GM19397 (cell line): ENCODE measurements at regions not wholly inside any gene's neighbourhood (a gene's known extent, or its start where the extent isn't known, plus 50 kb on each side); places are given as distances from the start of the nearest gene placed in this dataset.

ENCODE experiments used
- ATAC-seq: cut with Tn5 transposase; IDR thresholded peaks from one replicate; pipeline ENCODE4 v1.9.1; 2021; ENCODE audit warnings: mild to moderate bottlenecking, moderate library complexity; ENCODE audit not compliant: unreplicated experiment

DNA sequence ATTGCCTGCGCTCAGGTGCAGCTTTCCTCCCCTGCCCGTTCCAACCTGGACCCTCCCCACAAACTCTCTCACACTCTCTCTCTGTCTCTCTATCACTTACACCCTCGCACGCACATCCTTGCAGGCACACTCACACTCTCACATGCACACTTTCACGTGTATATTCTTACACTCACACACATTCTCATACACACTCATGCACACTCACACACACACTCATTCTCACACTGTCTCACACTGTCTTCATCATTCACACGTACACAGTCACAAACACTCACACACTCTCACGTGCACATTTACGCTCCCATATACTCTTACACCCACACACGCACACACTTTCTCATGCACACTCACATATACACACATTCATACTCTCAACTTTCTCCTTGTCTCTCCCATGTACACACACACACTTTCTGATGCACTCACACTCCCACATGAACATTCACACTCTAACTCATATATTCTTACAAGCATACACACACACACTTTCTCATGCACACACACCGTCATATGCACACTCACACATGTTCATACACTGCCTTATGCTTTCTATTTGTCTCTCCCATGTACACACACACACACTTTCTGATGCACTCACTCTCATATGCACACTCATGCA lies 229.3 kb downstream of the SNX18 start:
- ATAC-seq = no peak

DNA sequence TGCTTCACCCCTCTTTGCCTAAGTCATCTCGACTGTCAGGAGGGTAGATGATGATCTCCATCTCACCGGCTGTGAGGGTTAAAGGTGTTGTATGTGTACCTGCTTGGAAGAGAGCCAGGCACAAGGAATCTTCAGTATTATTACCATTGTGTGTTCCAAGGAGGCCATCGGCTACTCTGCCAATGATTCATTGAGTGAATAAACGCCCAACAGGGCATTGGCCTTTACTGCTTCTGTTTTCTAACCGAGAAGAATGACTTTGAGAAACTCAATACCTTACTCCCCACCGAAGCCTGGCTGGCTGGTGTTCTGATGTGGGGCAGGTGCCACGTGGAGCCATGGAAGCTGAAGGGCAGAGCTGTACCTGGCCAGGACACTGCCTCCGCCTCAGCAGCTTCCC lies 228.8 kb downstream of the SNX18 start:
- ATAC-seq = no peak

DNA sequence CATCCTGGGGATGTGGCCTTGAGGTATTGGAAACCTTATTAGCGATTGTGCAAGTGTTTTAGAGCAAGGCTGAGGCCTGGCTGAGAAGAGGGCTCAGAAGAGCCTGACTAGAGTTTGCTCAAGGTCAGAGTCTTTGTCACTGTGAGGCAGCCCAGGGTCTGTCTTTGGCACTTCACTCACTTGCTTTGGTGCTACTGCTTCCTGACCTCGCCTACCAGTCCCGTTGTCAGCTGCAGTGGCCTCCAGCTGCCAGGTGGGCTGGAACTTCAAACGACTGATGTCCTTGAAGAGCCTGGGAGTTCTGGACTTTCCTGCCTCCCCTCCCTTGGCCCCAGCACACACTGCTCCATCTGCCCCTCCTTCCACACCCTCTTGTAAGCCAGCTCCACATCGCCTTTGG lies 228.0 kb downstream of the SNX18 start:
- no peak for ATAC-seq

DNA sequence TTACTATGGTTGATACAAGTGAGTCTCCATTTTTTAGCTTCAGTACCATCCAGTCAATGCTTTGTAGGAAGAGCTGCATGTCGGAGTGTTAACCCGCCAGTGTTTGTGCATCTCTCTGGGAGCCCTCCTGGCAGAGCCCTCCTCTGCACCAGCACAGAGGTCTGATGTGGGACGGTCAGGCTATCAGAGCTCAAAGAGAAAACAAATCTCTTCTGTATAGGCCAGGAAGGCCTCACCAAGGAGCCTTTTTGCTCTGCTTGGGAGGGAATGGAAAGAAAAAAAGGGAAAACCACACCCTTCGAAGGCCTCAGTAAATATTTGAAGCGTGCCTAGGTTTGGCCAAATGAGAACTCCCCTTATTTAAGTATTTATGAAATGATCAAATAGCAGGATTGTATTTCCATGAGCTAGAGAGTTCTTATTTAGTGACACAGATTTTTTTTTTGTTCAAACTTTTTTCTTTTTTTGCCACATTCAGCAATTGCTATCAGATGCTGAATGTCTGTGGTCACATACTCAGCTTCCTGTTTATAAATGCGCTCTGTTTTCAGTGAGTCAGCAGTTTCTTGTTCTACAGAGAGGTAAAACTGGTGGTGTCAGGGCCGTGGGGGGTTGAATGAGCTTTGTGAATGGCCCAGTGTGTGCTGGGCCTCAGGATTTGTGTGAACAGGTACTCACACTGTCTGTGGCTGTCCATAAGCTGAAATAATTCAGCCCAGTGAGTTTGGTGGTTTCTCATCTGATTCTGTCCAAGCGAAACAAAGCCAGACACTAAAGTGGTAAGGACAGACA lies 226.6 kb downstream of the SNX18 start:
- no peak for ATAC-seq

DNA sequence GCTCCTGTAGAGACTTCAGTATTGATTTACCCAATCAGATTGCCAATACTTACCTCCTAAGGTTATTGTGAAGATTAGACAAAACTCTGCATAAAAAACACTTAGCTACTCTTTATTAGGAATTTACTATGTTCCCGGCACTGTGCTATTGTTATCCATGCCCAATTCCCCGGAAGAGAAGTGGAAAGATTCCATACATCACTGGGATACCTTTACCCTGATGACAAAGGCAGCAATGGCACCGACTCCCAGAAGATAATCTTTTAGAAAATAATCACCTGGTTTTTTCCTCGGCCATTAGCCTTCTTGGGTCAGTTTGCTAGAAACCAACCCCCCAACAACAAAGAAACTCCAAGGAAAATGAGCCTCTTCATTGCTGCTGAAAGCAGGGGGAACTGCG lies 226.0 kb downstream of the SNX18 start:
- ATAC-seq = no peak

DNA sequence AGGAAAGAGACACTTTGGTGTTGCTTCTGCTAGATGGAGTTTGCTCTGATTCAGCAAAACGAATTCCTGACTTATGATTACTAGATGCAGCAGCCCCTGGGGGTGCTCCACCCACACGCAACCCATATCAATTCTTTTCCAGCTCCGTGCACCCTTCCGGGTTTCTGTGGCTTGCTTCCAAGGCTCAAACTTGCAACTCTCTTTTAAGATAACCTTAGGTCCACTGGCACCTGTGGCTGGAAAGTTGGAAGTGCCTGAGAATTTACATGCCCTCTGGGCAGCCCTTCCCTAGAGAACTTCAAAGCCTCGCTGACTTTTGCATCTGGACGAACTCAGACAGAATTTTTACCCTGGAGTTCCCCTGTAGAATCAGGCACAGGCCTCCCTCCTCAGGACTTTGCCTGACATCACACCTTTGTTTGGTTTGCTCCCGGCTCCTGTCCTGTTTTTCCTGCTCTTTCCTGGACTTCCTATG lies 224.9 kb downstream of the SNX18 start:
- ATAC-seq = no peak

DNA sequence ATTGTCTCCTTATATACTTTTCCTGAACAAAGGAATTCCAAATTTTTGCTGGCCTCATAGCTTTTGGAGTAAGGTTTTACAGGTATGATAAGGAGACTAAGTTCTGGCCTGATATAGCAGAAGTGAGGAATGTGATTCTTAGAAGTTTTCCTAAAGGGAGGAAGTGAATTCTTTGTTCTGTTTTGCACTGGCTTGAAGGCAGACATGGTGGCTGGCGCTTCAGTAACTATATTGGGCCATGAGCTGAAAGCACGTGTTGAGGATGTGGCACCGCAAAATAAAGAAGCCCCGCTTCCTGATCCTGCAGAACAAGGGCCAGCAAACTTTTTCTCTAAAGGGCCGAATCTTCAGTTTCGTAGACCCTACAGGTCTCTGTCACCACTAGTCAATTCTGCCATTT lies 224.2 kb downstream of the SNX18 start:
- ATAC-seq = no peak

DNA sequence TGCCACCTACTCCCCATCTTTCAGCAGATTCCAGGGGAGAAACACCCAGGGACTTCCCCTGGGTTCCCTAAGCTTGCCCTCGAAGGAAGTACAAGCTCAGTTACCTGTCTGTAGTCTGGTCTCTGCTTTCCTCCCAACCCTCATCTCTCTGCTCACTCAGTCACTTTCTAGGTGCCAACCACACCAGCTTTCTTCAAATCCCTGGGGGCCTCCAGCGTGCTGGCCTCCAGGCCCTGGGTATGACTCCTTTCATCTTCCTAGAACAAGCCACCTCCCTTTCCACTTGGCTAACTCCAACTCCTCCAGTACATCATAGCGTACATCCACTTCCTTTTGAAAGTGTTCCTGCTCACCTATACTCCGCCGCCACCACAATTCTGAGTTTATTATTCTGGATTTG lies 222.6 kb downstream of the SNX18 start:
- ATAC-seq = no peak

DNA sequence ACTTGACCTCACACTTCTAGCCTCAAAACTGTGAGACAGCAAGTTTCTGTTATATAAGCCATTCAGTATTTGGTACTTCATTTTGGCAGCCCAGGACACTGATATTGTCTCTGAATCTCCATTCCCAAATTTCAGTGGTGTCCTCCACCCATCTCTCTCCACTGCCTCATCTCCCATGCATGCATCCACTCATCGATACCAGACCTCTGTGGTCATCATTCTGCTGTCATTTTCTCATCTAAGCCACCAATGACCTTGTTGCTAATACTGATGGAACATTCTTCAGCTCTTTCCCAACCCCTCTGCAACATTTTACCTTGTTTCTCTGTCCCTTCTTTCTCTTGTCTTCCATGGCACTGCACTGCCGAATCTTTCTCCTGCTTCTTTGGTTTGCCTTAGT lies 221.8 kb downstream of the SNX18 start:
- no peak for ATAC-seq

DNA sequence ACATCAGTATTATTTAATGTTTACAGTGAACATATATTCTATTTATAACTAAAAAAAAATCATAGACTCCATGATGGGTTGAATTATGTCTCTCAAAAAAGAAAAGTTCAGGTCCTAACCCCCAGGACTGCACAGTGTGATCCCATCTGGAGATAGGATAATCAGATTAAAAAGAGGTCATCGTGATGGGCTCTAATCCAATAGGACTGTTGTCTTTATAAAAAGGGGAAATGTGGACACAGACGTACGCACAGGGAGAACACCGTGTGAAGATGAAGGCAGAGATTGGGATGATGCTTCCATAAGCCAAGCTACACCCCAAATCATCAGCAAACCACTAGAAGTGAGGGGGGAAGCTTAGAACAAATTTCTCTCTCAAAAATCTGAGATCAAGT lies 221.4 kb downstream of the SNX18 start:
- no peak for ATAC-seq

DNA sequence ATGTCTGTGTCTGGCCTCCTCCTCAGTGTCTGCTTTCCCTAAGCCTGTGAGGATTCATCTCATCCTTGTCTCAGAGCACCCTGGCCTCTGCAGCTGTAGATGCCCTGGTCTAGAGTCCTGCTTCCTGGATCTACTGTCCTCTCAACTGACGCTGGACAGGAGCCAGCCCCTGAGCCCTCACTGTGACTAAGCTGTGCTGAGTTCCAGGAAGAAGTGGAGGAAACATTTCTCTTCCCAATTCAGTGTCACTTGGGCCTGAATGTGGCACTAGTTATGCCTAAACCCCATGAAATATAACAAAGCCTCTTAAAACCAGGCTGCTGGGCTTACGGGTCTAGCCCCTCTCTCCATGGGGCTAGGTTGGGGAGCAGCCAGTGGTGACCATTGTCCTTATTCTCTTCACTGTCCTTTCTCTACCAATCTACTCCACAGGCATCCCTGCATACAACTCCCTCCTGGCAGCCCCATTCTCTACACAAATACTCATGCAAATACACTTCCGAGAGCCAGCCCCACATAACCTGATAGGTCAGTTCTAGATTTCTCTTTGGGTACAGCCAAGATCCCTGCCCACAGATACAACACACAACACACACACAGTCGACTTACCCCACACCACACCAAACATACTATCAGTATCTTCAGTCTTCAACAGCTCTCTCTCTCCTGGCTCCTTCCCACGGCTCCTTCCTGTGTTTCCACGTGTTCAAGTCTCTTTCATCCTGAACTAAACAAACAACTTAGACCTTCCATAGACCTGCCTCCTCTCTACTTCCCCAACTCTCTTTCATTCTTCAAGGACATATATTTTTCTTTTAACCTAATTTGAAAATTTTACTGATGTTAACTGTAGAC lies 220.8 kb downstream of the SNX18 start:
- no peak for ATAC-seq

DNA sequence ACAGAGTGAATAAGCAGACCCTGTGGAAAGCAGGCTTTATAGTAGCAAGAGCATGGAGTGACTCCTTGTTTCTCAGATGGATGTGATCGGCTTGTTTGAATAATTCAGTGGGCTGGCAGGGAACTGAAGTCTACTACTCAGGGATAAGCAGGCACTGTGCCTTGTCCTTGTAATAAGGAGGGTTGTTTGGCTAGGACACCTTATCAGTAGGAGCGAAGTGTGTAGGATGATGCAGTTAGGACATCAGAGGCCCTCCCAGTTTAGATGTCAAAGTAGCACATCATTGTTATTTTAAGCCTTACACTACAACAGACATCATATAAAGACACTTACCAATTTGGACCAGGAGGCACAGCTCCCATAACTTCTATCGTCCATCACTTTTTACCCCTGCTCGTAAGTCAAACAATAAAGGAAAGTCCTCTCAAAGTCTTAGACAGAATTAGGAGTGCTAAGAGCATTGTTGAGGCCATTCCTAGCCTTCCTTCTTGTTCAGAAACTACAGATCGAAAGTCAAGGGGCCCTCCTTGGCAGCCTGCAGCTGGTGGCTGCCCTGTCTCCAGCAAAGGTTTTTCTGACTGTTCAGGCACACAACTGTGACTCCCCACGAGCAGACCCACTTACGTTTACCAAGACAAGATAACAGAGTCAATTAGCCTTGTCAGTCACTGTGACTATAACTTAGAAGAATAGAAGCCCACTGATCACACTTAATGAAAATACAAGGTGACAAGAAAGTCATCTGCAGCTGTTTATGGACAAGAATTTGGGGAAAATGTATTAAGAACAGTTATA lies 218.6 kb downstream of the SNX18 start:
- ATAC-seq = no peak

DNA sequence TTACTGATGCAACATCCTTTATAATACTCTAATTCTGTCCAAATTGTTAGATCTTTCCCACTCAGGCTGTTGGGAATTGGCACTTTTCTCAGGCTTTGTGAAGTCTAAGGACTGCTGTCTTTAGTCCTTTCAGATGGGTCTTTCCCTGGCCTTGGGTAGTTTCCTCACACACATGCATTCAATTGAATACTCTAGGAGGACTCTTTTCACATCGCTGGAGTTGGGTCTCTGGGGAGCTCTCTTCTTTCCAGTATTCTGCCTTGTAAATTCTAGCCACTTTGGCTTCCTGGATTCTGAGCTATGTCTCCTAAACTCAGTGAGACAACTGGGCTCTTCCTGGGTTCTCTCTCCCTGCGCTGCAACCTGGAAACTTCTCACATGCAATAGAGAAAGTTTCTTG lies 215.5 kb downstream of the SNX18 start:
- ATAC-seq = no peak

DNA sequence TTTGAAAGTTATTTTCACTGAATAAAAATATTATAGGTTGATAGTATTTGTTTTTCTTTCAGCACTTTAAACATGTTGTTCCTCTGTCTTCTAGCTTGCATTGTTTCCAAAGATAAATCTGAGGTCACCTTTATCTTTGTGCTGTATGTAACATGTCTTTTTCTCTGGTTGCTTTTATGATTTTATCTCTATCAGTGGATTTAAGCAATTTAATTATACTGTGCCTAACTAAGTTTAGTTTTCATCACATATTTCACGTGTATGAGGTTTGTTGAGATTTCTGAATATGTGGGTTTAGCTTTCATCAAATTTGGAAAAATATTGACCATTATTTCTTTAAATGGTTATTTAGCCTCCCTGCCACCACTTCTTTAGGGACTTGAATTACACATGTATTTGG lies 214.5 kb downstream of the SNX18 start:
- no peak for ATAC-seq

DNA sequence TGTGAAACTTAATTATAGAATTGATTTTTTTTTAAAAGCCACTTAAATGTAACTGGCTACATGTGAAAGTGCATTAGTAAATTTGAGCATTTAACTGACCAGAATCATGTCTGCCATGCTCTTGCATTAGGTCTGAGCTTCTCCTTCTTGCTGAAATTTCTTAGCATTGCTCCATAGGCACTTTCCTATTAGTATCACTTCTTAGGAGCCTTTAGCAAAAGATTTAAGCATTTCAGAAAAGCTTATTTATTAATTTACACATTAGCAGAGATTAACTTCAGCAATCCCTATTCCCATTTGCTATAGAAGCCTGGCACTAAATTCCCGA lies 211.0 kb downstream of the SNX18 start:
- no peak for ATAC-seq

DNA sequence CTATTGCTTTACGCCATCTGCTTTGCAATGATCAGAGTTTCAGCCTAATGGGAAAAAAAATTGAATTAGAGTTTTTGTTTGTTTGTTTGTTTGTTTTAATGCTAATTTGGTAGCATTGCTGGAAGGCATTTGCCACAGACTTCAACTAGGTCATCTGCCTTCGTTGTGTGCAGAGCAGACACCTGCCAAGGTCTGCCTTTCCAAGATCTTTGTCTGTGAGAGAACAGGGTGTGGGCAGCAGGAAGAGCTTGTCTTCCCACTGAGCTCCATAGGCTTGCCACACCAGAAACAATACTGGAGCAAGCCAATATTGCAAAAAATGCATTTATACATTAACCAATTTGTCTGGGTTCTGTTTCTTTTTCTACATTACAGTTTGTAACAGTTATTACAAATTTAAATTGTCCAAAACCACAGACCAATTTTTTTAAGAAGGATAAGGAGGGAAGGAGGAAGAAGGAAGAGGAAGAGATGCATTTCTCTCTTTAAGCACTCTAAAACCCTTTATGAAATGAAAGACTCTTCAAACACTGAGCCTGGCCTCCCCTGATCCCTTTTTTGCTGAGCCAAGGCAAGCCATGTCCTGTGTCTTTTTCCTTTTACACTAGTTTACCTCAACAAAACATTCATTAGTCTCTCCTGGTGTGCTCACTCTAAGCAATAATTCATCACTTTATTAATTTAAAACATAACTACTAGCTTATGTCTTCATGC lies 210.5 kb downstream of the SNX18 start:
- no peak for ATAC-seq

DNA sequence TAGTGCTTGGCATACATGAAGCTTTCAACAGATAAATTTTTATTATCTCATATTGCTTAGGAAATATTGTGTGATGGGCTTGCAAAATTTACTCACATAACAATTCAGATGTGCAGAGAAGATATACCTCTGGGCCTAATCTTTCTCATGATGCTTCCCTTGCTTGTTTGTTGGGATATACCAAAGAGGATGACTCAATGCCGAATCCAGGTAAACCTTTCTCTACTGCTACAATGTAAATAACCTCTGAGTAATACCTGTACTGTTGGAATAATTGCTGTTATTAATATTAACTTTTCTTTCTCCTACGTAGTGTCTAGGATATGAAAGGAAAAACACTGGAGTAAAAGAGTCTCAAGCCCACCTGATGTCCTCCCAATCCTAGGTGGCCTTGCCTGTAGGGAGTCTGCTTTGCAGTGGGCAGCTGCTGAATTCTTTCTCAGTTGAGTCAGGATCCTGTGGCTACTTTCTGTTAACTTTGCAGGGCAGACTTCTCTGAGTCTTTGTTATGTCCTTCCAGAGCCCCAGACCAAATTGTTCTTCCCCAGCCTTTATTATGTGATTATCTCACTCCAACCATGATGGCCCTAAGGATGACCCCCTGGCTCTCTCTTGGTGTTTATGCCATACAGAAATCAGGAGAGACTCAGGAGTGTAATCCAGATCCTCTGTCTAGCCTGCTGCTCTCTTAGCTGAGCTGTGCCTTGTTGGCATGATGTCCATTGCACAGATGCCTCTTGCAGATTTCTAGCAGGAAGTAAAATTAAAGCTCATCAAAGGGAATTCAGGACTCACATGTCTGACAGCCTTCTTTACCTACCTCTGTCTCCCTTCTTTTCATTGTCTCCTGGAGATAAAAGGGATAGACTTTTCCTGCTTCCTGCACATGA lies 208.1 kb downstream of the SNX18 start:
- ATAC-seq = no peak

DNA sequence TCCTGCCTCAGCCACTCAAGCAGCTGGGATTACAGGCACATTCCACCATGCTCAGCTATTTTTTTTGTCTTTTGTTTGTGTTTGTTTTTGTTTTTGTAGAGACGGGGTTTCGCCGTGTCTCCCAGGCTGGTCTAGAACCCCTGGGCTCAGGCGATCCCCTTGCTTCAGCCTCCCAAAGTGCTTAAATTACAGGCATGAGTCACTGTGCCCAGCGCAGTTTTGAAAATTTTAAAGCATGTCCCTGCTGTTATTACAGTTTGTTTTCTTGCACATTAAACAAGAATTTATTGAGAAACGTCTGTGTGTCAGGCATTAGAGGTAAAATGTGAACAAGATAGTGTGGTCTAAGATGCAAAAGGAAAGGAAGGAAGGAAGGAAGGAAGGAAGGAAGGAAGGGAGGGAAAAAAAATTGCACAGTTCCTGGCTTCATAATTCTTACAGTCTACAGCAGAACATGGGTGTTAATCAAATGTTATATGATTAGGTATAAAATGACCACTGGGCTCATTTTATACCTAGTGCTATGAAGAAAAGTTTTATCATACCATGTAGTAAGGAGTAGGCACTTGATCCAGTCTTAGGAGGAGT lies 205.4 kb downstream of the SNX18 start:
- ATAC-seq = no peak
